ENCODE measurements at regions not wholly inside any gene's neighbourhood (a gene's known extent, or its start where the extent isn't known, plus 50 kb on each side); places are given as distances from the start of the nearest gene placed in this dataset.

- intact Hi-C loops (cut with DNase I) = no loop called here
- H3K27me3 ChIP-seq = no peaks in the 10 kb centered on the region
- TF ChIP-seq CTCF (IDR thresholded peaks at IDR 0.05) = no peak
Observed at GRCh38 chr14:62244221-62244620, 482.0 kb downstream of the SNAPC1 start.

GRCh38 chr14:62247266-62247665 lies 485.0 kb downstream of the SNAPC1 start:
- H3K36me3 ChIP-seq = no peaks in the 10 kb centered on the region
- H3K27me3 ChIP-seq = no peaks in the 10 kb centered on the region
- H3K27ac ChIP-seq = no peak overlapping the region
- no peaks in the 10 kb centered on the region for H3K4me1 ChIP-seq
- TF ChIP-seq CTCF (IDR thresholded peaks at IDR 0.05) = no peak
- H3K9me3 ChIP-seq = no peaks in the 10 kb centered on the region
- H3K4me3 ChIP-seq = no peak overlapping the region
- intact Hi-C loops (cut with DNase I) = no loop called here
- DNase-seq (ENCODE audit: low spot score in 2 of 2) = no peak

More at GRCh38 chr14:62244221-62244620, 482.0 kb downstream of the SNAPC1 start:
- no peaks in the 10 kb centered on the region for H3K9me3 ChIP-seq
- no peak for DNase-seq (ENCODE audit: low spot score in 2 of 2)
- H3K27ac ChIP-seq = no peak overlapping the region
- H3K4me1 ChIP-seq = no peaks in the 10 kb centered on the region
- no peak overlapping the region for H3K4me3 ChIP-seq
- H3K36me3 ChIP-seq = no peaks in the 10 kb centered on the region

GRCh38 chr14:62251237-62251636 lies 489.0 kb downstream of the SNAPC1 start:
- intact Hi-C loops (cut with DNase I) = no loop called here
- H3K36me3 ChIP-seq = no peaks in the 10 kb centered on the region
- no peak for DNase-seq (ENCODE audit: low spot score in 2 of 2)
- H3K4me3 ChIP-seq = no peak overlapping the region
- TF ChIP-seq CTCF (IDR thresholded peaks at IDR 0.05) = no peak
- H3K27me3 ChIP-seq = no peaks in the 10 kb centered on the region
- H3K27ac ChIP-seq = no peak overlapping the region
- H3K9me3 ChIP-seq = no peaks in the 10 kb centered on the region
- no peaks in the 10 kb centered on the region for H3K4me1 ChIP-seq

- Histone ChIP-seq H3K36me3 (no peaks in the 10 kb centered on the region), H3K4me3 (no peak overlapping the region), H3K9me3 (no peaks in the 10 kb centered on the region), H3K27me3 (no peaks in the 10 kb centered on the region), H3K27ac (no peak overlapping the region), H3K4me1 (no peaks in the 10 kb centered on the region)
- intact Hi-C loops (cut with DNase I) = no loop called here
- no peak for TF ChIP-seq CTCF (IDR thresholded peaks at IDR 0.05)
- no peak for DNase-seq (ENCODE audit: low spot score in 2 of 2)
Observed at GRCh38 chr14:62253171-62253570, 491.0 kb downstream of the SNAPC1 start.

- Histone ChIP-seq H3K27me3 (no peaks in the 10 kb centered on the region), H3K4me1 (no peaks in the 10 kb centered on the region), H3K27ac (no peak overlapping the region), H3K4me3 (no peak overlapping the region), H3K9me3 (no peaks in the 10 kb centered on the region), H3K36me3 (no peaks in the 10 kb centered on the region)
- DNase-seq (ENCODE audit: low spot score in 2 of 2) = no peak
- intact Hi-C loops (cut with DNase I) = no loop called here
- TF ChIP-seq CTCF (IDR thresholded peaks at IDR 0.05) = no peak
Observed at GRCh38 chr14:62253911-62254310, 491.7 kb downstream of the SNAPC1 start.

GRCh38 chr14:62269204-62269603 lies 507.0 kb downstream of the SNAPC1 start:
- Histone ChIP-seq H3K27ac (no peak overlapping the region), H3K4me3 (no peak overlapping the region), H3K36me3 (no peaks in the 10 kb centered on the region), H3K4me1 (no peaks in the 10 kb centered on the region), H3K27me3 (no peaks in the 10 kb centered on the region), H3K9me3 (no peaks in the 10 kb centered on the region)
- intact Hi-C loops (cut with DNase I) = no loop called here
- DNase-seq (ENCODE audit: low spot score in 2 of 2) = no peak
- no peak for TF ChIP-seq CTCF (IDR thresholded peaks at IDR 0.05)
